NB4 (cell line): ENCODE measurements at regions not wholly inside any gene's neighbourhood (a gene's known extent, or its start where the extent isn't known, plus 50 kb on each side); places are given as distances from the start of the nearest gene placed in this dataset.

Source experiments
- DNase-seq: peaks from one replicate; pipeline ENCODE4 v3.0.0; 2010; ENCODE audit warnings: low read depth
- H3K4me3 ChIP-seq: one replicate; pipeline ENCODE4 v1.5.1; 2011; ENCODE audit warnings: mild to moderate bottlenecking, low read depth, low read length, moderate library complexity
- CTCF ChIP-seq: IDR thresholded peaks from one replicate; pipeline ENCODE4 v1.5.1; 2012; ENCODE audit warnings: low read depth, low read length
- MYC ChIP-seq: IDR thresholded peaks from 2 replicates; pipeline ENCODE4 v1.6.1; 2011; ENCODE audit warnings: low read depth, low read length
- POLR2A ChIP-seq: IDR thresholded peaks from 2 replicates; pipeline ENCODE4 v1.6.1; 2011; ENCODE audit warnings: mild to moderate bottlenecking; ENCODE audit not compliant: insufficient read length; ENCODE audit errors: extremely low read depth
- TF ChIP-seq, protein P1 (sequence below): IDR thresholded peaks from 2 replicates; pipeline ENCODE4 v1.6.1; 2011; ENCODE audit warnings: low read depth, low read length

DNA sequence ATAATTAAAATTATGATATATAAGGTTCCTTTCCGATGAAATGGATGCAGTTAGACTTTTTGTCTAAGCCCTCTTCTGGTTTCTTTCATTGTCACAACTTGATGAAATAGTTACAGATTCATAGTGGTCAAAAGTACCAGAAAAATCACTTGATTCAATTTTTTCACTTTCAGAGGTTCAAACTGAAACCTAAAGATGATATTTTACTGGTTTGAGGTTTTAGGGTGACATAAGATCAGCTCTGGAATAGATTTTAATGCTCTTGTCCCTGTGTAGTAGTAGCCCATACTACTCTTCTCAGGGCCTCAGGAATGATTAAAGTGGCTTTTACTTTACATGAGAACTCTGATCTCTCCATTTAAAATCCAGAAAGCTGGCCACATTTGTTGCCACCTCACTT lies 479.1 kb upstream of the ZNF717 start:
- no peak for TF ChIP-seq MYC
- no peak for TF ChIP-seq CTCF
- TF ChIP-seq, protein P1, sequence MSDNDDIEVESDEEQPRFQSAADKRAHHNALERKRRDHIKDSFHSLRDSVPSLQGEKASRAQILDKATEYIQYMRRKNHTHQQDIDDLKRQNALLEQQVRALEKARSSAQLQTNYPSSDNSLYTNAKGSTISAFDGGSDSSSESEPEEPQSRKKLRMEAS = no peak
- no peak for TF ChIP-seq POLR2A
- no peak for DNase-seq

GRCh38 chr3:76264911-76265310 lies 479.6 kb upstream of the ZNF717 start:
- no peak for DNase-seq
- TF ChIP-seq, protein P1 = no peak
- TF ChIP-seq MYC = no peak
- no peak for TF ChIP-seq CTCF
- TF ChIP-seq POLR2A = no peak
- H3K4me3 ChIP-seq = no peak overlapping the region

More for the DNA sequence above, 479.1 kb upstream of the ZNF717 start:
- H3K4me3 ChIP-seq = no peak overlapping the region

GRCh38 chr3:76266511-76266910 lies 481.2 kb upstream of the ZNF717 start:
- DNase-seq = no peak
- H3K4me3 ChIP-seq = no peak overlapping the region
- TF ChIP-seq MYC (no peak), POLR2A (no peak), CTCF (no peak)
- TF ChIP-seq, protein P1 = no peak

DNA sequence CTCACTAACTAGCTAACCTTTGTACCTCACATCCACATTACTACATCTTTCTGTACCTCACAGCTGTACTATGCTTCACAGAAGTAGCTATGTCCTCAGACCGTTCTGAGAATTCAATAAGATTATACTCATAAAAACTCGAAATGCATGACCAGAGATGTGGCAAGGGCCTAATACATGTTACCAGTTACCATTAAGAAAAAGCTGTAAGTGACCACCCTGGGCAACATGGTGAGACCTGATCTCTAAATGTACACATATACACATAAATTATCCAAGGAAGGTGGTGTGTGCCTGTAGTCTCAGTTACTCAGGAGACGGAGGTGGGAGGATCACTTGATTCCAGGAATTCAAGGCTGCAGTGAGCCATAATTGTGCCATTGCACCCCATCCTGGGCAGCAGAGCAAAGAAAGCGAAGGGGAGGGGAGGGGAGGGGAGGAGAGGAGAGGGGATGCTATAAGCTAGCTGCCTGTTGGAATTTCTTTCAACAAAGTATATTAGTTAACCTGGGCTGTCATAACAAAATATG lies 482.6 kb upstream of the ZNF717 start:
- no peak for TF ChIP-seq POLR2A
- TF ChIP-seq CTCF = no peak
- TF ChIP-seq, protein P1 = no peak
- no peak for TF ChIP-seq MYC
- no peak overlapping the region for H3K4me3 ChIP-seq
- no peak for DNase-seq

GRCh38 chr3:76293856-76294255 lies 508.5 kb upstream of the ZNF717 start:
- H3K4me3 ChIP-seq = no peak overlapping the region
- no peak for DNase-seq
- no peak for TF ChIP-seq MYC
- TF ChIP-seq POLR2A = no peak
- TF ChIP-seq CTCF = no peak
- TF ChIP-seq, protein P1 = no peak
